ENCODE measurements at regions not wholly inside any gene's neighbourhood (a gene's known extent, or its start where the extent isn't known, plus 50 kb on each side); places are given as distances from the start of the nearest gene placed in this dataset.

DNA sequence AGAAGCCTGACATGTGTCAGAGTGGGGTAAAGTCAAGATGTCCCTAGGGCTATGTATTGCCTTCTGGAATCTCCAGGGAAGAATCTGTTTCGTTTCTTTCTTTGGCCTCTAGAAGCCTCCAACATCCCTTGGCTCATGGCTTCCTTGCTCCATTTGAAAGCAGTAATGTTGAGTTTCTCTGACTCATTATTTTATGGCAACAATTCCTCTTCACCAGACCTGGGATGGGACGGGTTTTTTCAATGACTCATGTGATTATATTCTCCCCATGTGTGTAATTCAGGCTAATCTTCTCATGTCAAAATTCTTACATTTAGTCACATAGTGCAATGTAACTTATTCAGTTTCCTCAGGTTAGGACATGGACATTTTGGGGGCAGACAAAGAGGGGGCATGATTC is 1038.6 kb downstream of the CBLN2 start:
- CTCF ChIA-PET, result no interaction called here
- no peak for DNase-seq (ENCODE audit: extremely low spot score)
- TF ChIP-seq, protein P1, sequence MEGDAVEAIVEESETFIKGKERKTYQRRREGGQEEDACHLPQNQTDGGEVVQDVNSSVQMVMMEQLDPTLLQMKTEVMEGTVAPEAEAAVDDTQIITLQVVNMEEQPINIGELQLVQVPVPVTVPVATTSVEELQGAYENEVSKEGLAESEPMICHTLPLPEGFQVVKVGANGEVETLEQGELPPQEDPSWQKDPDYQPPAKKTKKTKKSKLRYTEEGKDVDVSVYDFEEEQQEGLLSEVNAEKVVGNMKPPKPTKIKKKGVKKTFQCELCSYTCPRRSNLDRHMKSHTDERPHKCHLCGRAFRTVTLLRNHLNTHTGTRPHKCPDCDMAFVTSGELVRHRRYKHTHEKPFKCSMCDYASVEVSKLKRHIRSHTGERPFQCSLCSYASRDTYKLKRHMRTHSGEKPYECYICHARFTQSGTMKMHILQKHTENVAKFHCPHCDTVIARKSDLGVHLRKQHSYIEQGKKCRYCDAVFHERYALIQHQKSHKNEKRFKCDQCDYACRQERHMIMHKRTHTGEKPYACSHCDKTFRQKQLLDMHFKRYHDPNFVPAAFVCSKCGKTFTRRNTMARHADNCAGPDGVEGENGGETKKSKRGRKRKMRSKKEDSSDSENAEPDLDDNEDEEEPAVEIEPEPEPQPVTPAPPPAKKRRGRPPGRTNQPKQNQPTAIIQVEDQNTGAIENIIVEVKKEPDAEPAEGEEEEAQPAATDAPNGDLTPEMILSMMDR (IDR thresholded peaks at IDR 0.05; ENCODE audit: control extremely low read depth, extremely low read depth, low read depth, missing control alignments), result no peak
- POLR2A ChIA-PET, result no interaction called here

DNA sequence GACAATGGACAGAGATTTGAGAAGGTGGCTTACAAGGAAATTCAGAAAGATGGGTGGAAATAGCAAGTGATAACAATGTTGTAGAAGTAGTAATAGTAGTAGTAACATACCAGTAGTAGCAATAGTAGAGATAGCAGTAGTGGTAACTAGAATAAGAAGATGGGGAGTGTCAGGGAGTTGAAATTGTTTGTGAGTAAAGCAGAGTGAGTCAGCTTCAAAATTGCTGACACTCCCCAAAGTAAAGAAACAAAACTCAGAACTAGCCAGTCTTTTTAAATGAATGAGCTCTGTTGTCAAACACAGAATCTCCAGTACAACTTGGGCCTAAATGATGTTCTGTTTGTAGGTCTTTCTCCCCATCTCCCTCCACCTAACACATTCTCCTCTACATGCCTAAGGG is 1040.9 kb downstream of the CBLN2 start:
- CTCF ChIA-PET, result interaction anchor here (1.1 kb wide), 1 partner anchor 14 kb away, joined by 3 read pairs; no protein-coding TSS in a partner anchor

DNA sequence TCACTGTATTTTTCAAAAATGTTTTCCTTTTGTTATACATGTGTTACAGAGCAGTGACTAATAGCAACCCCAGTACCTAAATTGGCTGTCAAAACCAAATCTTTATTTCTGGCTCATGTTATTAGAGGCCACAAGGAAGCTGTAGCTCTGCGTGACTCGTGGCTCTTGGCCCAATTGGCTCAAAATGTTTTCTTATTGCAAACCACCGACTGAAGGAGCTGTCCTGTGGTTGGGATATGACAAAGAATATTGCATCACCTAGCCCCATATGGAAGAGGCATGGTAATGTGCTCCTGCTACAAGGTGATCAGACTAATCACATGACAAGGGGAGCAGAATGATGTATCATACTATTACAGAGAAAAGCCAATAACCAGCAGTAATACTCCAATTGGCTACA is 1058.5 kb downstream of the CBLN2 start:
- CTCF ChIA-PET, result no interaction called here
- no peak for DNase-seq (ENCODE audit: extremely low spot score)
- TF ChIP-seq, protein P1 (IDR thresholded peaks at IDR 0.05; ENCODE audit: control extremely low read depth, extremely low read depth, low read depth, missing control alignments), result no peak
- POLR2A ChIA-PET, result no interaction called here

More for the DNA sequence above, 1040.9 kb downstream of the CBLN2 start:
- no peak for DNase-seq (ENCODE audit: extremely low spot score)
- POLR2A ChIA-PET, result no interaction called here
- TF ChIP-seq, protein P1 (IDR thresholded peaks at IDR 0.05; ENCODE audit: control extremely low read depth, extremely low read depth, low read depth, missing control alignments), result no peak

DNA sequence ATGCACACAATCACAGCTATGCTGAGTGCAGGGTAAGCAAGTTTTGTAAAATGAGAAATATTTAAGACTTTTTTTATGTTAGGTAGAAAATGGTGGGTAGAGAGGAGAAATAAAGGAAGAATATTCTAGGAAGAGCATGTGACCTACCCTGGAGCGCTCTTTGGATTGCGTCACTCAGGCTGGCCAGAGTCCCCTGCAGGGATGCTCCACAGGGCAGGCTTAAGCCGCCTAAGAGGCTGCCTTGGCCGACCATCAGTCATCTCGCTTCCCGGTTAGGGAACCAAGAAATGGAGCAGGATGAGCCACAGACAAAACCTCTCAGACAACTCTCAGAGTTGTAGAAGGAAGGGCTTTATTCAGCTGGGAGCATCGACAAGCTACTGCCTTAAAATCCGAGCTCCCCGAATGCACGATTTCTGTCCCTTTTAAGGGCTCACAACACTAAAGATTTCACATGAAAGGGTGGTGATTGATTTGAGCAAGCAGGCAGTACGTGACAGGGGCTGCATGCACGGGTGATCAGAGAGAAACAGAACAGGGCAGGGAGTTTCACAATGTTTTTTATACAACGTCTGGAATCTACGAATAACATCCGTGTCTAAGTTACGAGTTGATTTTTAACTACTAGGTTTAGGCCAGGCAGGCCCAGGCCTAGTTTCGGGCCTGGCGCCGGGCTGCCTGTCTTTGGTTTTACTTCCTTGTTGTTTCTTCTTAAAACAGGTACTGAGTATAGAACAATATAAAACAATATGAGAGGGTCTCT is 1072.0 kb downstream of the CBLN2 start:
- TF ChIP-seq, protein P1 (IDR thresholded peaks at IDR 0.05; ENCODE audit: control extremely low read depth, extremely low read depth, low read depth, missing control alignments), result no peak
- POLR2A ChIA-PET, result no interaction called here
- CTCF ChIA-PET, result no interaction called here
- no peak for DNase-seq (ENCODE audit: extremely low spot score)

DNA sequence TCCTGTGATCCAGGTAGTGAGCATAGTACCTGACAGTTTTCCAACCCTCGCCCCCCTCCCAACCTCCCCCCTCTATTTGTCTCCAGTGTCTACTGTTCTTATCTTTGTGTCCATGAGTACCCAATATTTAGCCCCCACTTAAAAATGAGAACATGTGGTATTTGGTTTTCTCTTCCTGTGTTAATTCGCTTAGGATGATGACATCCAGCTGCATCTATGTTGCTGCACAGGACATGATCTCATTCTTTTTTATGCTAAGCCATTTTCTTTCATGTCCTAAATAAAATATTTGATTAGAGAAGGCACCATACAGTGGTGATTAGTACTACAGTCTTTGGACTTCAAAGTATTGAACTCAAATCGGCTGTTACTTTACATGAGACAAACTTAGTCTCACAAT is 1087.9 kb downstream of the CBLN2 start:
- ChIA-PET CTCF (no interaction called here), POLR2A (no interaction called here)
- TF ChIP-seq, protein P1 (IDR thresholded peaks at IDR 0.05; ENCODE audit: control extremely low read depth, extremely low read depth, low read depth, missing control alignments), result no peak
- no peak for DNase-seq (ENCODE audit: extremely low spot score)

DNA sequence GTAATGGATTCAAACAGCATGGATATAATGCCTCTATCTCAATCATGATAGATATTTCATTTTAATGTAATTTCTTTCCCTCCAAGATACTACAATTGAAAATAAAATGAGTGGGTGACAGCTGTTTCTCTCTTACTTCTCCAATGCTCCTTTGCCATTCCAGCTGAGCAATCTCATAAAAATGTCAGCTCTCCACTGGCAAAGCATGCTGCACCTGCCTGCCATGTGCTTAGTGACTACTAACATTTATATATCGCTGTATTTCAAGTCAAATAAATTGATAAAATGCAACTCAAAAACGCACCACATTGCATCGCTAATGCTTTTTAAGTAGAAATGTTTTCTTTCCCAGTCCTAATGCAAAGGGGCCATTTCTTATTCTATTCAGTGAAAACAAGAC is 1093.9 kb downstream of the CBLN2 start:
- TF ChIP-seq, protein P1 (IDR thresholded peaks at IDR 0.05; ENCODE audit: control extremely low read depth, extremely low read depth, low read depth, missing control alignments), result no peak
- ChIA-PET CTCF (interaction anchor here (1.3 kb wide), 1 partner anchor 11 kb away, joined by 4 read pairs; no protein-coding TSS in a partner anchor), POLR2A (no interaction called here)
- no peak for DNase-seq (ENCODE audit: extremely low spot score)

All from GM10248 (cell line).